B cell (primary cell): ENCODE measurements at regions not wholly inside any gene's neighbourhood (a gene's known extent, or its start where the extent isn't known, plus 50 kb on each side); places are given as distances from the start of the nearest gene placed in this dataset.

ENCODE experiments used
- CTCF ChIP-seq: fragments of 200-600 bp; IDR thresholded peaks from one replicate; pipeline ENCODE4 v1.8.0; 2022; ENCODE audit warnings: antibody characterized with exemption, mild to moderate bottlenecking
- EZH2 ChIP-seq: IDR thresholded peaks from 2 replicates; pipeline ENCODE4 v1.6.1; 2012; ENCODE audit warnings: borderline replicate concordance, low read depth, mild to moderate bottlenecking, moderate library complexity, low read length; ENCODE audit not compliant: insufficient read depth, poor library complexity, severe bottlenecking

- TF ChIP-seq CTCF (no peak), EZH2 (no peak)
Observed at GRCh38 chr1:227459326-227459841, 104.0 kb upstream of the ZNF678 start.
